GM12878 (cell line): ENCODE measurements at regions not wholly inside any gene's neighbourhood (a gene's known extent, or its start where the extent isn't known, plus 50 kb on each side); places are given as distances from the start of the nearest gene placed in this dataset.

Source experiments
- ATAC-seq: fragments of 200-7000 bp; cut with Tn5 transposase; 3 replicates; pipeline ENCODE4 v1.9.1; 2020; ENCODE audit warnings: mild to moderate bottlenecking, moderate library complexity
- BruUV-seq: library from RNA; stranded (reverse); fragments of 400-500 nt; replicated peaks from 2 replicates; lab custom pipeline; 2021; lab: Mats Ljungman, UMichigan
- CTCF ChIA-PET: fragments of 300-600 bp; sonication (Branson Sonifier 250); formaldehyde crosslinking; extraction: SDS; loops from one replicate; lab custom pipeline; 2021; ENCODE audit warnings: inconsistent platforms; lab: Yijun Ruan, JAX
- POLR2A ChIA-PET: fragments of 350-600 bp; formaldehyde crosslinking; extraction: SDS; loops from one replicate; lab custom pipeline; 2021; ENCODE audit warnings: inconsistent platforms; lab: Charles Lee
- RAD21 ChIA-PET: fragments of 300-600 bp; sonication (Branson Sonifier 250); formaldehyde crosslinking; loops from one replicate; lab custom pipeline; 2023; ENCODE audit warnings: antibody characterized with exemption; ENCODE audit not compliant: unreplicated experiment; lab: Charles Lee
- SMC1A ChIA-PET: fragments of 300-600 bp; sonication (Branson Sonifier 250); formaldehyde crosslinking; loops from one replicate; lab custom pipeline; 2023; ENCODE audit not compliant: unreplicated experiment, uncharacterized antibody; lab: Charles Lee
- DNase-seq: peaks from one replicate; pipeline ENCODE4 v3.0.0-alpha.2; 2011; ENCODE audit warnings: low read depth, low spot score
- FAIRE-seq: peaks from 3 replicates; lab custom pipeline; 2011; peaks lifted over from hg19 to GRCh38; lab: Jason Lieb, UNC
- H2AFZ ChIP-seq: 2 replicates; pipeline ENCODE4 v1.6.0; 2011; ENCODE audit warnings: low read depth, low read length, control low read depth; ENCODE audit not compliant: control insufficient read depth
- H3K27ac ChIP-seq: 2 replicates; pipeline ENCODE4 v1.5.1; 2011; ENCODE audit warnings: control low read depth; ENCODE audit not compliant: control insufficient read depth, insufficient read depth
- H3K27me3 ChIP-seq, 2 experiments: replicated peaks in 1 of 2; 2 replicates each; pipeline versions ENCODE4 v1.6.0 to v1.6.1; 2011; ENCODE audit warnings: low read length in 1 of 2; ENCODE audit not compliant: control insufficient read depth in 2 of 2, insufficient read depth in 2 of 2
- H3K36me3 ChIP-seq, 2 experiments: 2 replicates each; pipeline ENCODE4 v1.5.1; 2011; ENCODE audit warnings: low read length in 1 of 2; ENCODE audit not compliant: control insufficient read depth in 2 of 2, insufficient read depth in 2 of 2
- H3K4me1 ChIP-seq: 2 replicates; pipeline ENCODE4 v1.6.1; 2011; ENCODE audit warnings: mild to moderate bottlenecking, low read length, moderate library complexity, mixed read lengths; ENCODE audit not compliant: control insufficient read depth, insufficient read depth
- H3K4me2 ChIP-seq: 2 replicates; pipeline ENCODE4 v1.6.0; 2011; ENCODE audit warnings: control low read depth; ENCODE audit not compliant: control insufficient read depth, insufficient read depth
- H3K4me3 ChIP-seq: fragments of 200-600 bp; sonication (generic); 2 replicates; pipeline ENCODE4 v1.5.1; 2016
- H3K79me2 ChIP-seq: 2 replicates; pipeline ENCODE4 v1.6.0; 2011; ENCODE audit warnings: low read length; ENCODE audit not compliant: control insufficient read depth, insufficient read depth
- H3K9ac ChIP-seq: 2 replicates; pipeline ENCODE4 v1.8.0; 2011; ENCODE audit warnings: low read length, control low read depth, mixed read lengths; ENCODE audit not compliant: control insufficient read depth, insufficient read depth
- H3K9me3 ChIP-seq: replicated peaks from 3 replicates; pipeline ENCODE4 v1.5.1; 2011; ENCODE audit warnings: mild to moderate bottlenecking, low read length; ENCODE audit not compliant: control insufficient read depth, insufficient read depth
- H4K20me1 ChIP-seq: 2 replicates; pipeline ENCODE4 v1.6.0; 2011; ENCODE audit not compliant: control insufficient read depth, insufficient read depth
- BCL11A ChIP-seq: IDR thresholded peaks from 2 replicates; pipeline ENCODE4 v1.6.1; 2011; ENCODE audit warnings: low read depth, low read length
- KLF5 ChIP-seq: fragments of 450-650 bp; IDR thresholded peaks from 2 replicates; pipeline ENCODE4 v1.6.1; 2014; ENCODE audit warnings: mild to moderate bottlenecking; ENCODE audit not compliant: partially characterized antibody
- MYB ChIP-seq: fragments of 150-350 bp; IDR thresholded peaks from 2 replicates; pipeline ENCODE4 v1.6.1; 2014; ENCODE audit warnings: mild to moderate bottlenecking, low read depth, low read length, borderline replicate concordance
- POLR2A ChIP-seq: IDR thresholded peaks from 2 replicates; pipeline ENCODE4 v1.6.1; 2011; ENCODE audit warnings: low read depth, mild to moderate bottlenecking, low read length
- TARDBP ChIP-seq: IDR thresholded peaks from 2 replicates; pipeline ENCODE4 v1.6.1; 2016; ENCODE audit warnings: borderline replicate concordance
- TCF12 ChIP-seq: IDR thresholded peaks from 2 replicates; pipeline ENCODE4 v1.6.1; 2011; ENCODE audit warnings: low read depth, mild to moderate bottlenecking, low read length
- TCF7 ChIP-seq: IDR thresholded peaks from 2 replicates; pipeline ENCODE4 v1.6.1; 2014; ENCODE audit warnings: antibody characterized with exemption, borderline replicate concordance
- ZNF217 ChIP-seq: fragments of 450-650 bp; IDR thresholded peaks from 2 replicates; pipeline ENCODE4 v1.6.1; 2017; ENCODE audit warnings: antibody characterized with exemption, mild to moderate bottlenecking
- WGBS: methylation state at CpG from one replicate; pipeline ENCODE4 v1.1.6; 2016; ENCODE audit warnings: low lambda C conversion rate; ENCODE audit not compliant: insufficient replicate concordance, insufficient coverage; ENCODE audit errors: missing lambda C conversion rate; 5-methylcytosine and 5-hydroxymethylcytosine counted together
- in situ Hi-C: fragments of 300-500 bp; cut with MboI; formaldehyde crosslinking; loops from 9 replicates; pipeline ENCODE4 v1.14.3; 2018; ENCODE audit warnings: mixed read lengths
- intact Hi-C: fragments of 100-400 bp; cut with micrococcal nuclease; formaldehyde crosslinking; loops from one replicate; pipeline ENCODE4 v1.14.2; 2022; ENCODE audit not compliant: unreplicated experiment
- TF ChIP-seq, protein P1 (sequence below): fragments of 450-650 bp; formaldehyde crosslinking; IDR thresholded peaks from 2 replicates; pipeline ENCODE4 v1.4.0; 2022; ENCODE audit warnings: mild to moderate bottlenecking, moderate library complexity
- TF ChIP-seq, protein P2 (sequence below): IDR thresholded peaks from 2 replicates; pipeline ENCODE4 v1.6.1; 2012; ENCODE audit warnings: improper control_type of control experiment, low read depth, low read length; ENCODE audit not compliant: insufficient replicate concordance
- TF ChIP-seq, protein P3 (sequence below): IDR thresholded peaks from 2 replicates; pipeline ENCODE4 v1.6.1; 2012; ENCODE audit warnings: low read length, inconsistent platforms
- TF ChIP-seq, protein P4 (sequence below): fragments of 450-650 bp; IDR thresholded peaks from 2 replicates; pipeline ENCODE4 v1.6.1; 2014; ENCODE audit warnings: mild to moderate bottlenecking

DNA sequence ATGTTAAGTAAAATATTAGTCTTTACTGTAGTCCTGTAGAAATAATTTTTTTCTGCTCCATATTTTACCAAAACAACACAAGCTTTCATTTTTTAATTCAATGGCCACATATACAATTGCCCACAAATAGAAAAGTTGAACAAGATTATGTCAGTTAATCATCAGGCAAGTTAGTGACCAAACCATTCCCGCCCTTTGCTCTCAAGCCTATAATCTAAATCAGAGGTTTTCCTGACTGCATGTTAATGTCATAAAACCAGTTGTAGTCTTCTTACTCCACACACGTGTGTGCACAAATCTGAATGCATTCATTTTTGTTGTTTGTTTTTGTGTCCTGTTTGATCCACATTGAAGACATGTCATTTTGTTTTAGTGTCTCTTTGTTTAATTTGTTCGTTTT, 1357.7 kb upstream of the GJE1 start:
- Histone ChIP-seq H3K4me3 (no peak overlapping the region), H3K9me3 (peaks cover 3% of the 10 kb centered on the region; the same call in 2 of the 3 replicates), H3K4me1 (peaks cover 5% of the 10 kb centered on the region; the same call in 1 of the 2 replicates), H2AFZ (no peak overlapping the region), H3K9ac (no peak overlapping the region), H3K4me2 (no peak overlapping the region), H3K36me3 (no peaks in the 10 kb centered on the region), H3K27me3 (no peaks in the 10 kb centered on the region), H3K79me2 (no peaks in the 10 kb centered on the region), H4K20me1 (no peaks in the 10 kb centered on the region), H3K27ac (no peak overlapping the region)
- no peak for FAIRE-seq
- no peak for ATAC-seq
- ChIA-PET SMC1A (interaction anchor here (1.6 to 1.8 kb wide), 2 partner anchors 13 to 456 kb away, joined by 3 to 8 read pairs; no protein-coding TSS in a partner anchor), CTCF (no interaction called here), RAD21 (no interaction called here), POLR2A (interaction anchor here (0.6 kb wide), 1 partner anchor 788 kb away, joined by 5 read pairs; no protein-coding TSS in a partner anchor)
- DNase-seq, result no peak
- no TSS peak for BruUV-seq
- in situ Hi-C loops, result no loop called here
- intact Hi-C loops, result loop anchor here (10.0 kb wide), 1 partner anchor 790 kb away; no protein-coding TSS in a partner anchor
- WGBS, result 0% methylated on average over 3 of the region's 3 CpGs
- TF ChIP-seq, protein P1, sequence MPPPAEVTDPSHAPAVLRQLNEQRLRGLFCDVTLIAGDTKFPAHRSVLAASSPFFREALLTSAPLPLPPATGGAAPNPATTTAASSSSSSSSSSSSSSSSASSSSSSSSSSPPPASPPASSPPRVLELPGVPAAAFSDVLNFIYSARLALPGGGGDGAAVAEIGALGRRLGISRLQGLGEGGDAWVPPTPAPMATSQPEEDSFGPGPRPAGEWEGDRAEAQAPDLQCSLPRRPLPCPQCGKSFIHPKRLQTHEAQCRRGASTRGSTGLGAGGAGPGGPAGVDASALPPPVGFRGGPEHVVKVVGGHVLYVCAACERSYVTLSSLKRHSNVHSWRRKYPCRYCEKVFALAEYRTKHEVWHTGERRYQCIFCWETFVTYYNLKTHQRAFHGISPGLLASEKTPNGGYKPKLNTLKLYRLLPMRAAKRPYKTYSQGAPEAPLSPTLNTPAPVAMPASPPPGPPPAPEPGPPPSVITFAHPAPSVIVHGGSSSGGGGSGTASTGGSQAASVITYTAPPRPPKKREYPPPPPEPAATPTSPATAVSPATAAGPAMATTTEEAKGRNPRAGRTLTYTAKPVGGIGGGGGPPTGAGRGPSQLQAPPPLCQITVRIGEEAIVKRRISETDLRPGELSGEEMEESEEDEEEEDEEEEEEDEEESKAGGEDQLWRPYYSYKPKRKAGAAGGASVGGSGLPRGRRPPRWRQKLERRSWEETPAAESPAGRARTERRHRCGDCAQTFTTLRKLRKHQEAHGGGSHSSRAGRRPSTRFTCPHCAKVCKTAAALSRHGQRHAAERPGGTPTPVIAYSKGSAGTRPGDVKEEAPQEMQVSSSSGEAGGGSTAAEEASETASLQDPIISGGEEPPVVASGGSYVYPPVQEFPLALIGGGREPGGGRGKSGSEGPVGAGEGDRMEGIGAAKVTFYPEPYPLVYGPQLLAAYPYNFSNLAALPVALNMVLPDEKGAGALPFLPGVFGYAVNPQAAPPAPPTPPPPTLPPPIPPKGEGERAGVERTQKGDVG, result no peak
- TF ChIP-seq, protein P2, sequence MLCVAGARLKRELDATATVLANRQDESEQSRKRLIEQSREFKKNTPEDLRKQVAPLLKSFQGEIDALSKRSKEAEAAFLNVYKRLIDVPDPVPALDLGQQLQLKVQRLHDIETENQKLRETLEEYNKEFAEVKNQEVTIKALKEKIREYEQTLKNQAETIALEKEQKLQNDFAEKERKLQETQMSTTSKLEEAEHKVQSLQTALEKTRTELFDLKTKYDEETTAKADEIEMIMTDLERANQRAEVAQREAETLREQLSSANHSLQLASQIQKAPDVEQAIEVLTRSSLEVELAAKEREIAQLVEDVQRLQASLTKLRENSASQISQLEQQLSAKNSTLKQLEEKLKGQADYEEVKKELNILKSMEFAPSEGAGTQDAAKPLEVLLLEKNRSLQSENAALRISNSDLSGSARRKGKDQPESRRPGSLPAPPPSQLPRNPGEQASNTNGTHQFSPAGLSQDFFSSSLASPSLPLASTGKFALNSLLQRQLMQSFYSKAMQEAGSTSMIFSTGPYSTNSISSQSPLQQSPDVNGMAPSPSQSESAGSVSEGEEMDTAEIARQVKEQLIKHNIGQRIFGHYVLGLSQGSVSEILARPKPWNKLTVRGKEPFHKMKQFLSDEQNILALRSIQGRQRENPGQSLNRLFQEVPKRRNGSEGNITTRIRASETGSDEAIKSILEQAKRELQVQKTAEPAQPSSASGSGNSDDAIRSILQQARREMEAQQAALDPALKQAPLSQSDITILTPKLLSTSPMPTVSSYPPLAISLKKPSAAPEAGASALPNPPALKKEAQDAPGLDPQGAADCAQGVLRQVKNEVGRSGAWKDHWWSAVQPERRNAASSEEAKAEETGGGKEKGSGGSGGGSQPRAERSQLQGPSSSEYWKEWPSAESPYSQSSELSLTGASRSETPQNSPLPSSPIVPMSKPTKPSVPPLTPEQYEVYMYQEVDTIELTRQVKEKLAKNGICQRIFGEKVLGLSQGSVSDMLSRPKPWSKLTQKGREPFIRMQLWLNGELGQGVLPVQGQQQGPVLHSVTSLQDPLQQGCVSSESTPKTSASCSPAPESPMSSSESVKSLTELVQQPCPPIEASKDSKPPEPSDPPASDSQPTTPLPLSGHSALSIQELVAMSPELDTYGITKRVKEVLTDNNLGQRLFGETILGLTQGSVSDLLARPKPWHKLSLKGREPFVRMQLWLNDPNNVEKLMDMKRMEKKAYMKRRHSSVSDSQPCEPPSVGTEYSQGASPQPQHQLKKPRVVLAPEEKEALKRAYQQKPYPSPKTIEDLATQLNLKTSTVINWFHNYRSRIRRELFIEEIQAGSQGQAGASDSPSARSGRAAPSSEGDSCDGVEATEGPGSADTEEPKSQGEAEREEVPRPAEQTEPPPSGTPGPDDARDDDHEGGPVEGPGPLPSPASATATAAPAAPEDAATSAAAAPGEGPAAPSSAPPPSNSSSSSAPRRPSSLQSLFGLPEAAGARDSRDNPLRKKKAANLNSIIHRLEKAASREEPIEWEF, result no peak
- TF ChIP-seq MYB (no peak), TCF12 (no peak), KLF5 (no peak), TCF7 (no peak), POLR2A (no peak), ZNF217 (no peak), BCL11A (no peak), TARDBP (no peak)
- TF ChIP-seq, protein P3, sequence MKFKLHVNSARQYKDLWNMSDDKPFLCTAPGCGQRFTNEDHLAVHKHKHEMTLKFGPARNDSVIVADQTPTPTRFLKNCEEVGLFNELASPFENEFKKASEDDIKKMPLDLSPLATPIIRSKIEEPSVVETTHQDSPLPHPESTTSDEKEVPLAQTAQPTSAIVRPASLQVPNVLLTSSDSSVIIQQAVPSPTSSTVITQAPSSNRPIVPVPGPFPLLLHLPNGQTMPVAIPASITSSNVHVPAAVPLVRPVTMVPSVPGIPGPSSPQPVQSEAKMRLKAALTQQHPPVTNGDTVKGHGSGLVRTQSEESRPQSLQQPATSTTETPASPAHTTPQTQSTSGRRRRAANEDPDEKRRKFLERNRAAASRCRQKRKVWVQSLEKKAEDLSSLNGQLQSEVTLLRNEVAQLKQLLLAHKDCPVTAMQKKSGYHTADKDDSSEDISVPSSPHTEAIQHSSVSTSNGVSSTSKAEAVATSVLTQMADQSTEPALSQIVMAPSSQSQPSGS, result no peak
- TF ChIP-seq, protein P4, sequence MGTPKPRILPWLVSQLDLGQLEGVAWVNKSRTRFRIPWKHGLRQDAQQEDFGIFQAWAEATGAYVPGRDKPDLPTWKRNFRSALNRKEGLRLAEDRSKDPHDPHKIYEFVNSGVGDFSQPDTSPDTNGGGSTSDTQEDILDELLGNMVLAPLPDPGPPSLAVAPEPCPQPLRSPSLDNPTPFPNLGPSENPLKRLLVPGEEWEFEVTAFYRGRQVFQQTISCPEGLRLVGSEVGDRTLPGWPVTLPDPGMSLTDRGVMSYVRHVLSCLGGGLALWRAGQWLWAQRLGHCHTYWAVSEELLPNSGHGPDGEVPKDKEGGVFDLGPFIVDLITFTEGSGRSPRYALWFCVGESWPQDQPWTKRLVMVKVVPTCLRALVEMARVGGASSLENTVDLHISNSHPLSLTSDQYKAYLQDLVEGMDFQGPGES, result no peak
